WTC11 (cell line): ENCODE measurements at regions not wholly inside any gene's neighbourhood (a gene's known extent, or its start where the extent isn't known, plus 50 kb on each side); places are given as distances from the start of the nearest gene placed in this dataset.
A peak's percentile ranks its signal among the peaks of the same experiment; 100 is the strongest.

ENCODE experiments used
- ATAC-seq: fragments of 200-7000 bp; cut with Tn5 transposase; 2 replicates; pipeline ENCODE4 v1.10.0; 2021; ENCODE audit warnings: mild to moderate bottlenecking, moderate library complexity
- CTCF ChIA-PET: fragments of 300-600 bp; sonication (Branson Sonifier 250); formaldehyde crosslinking; loops from one replicate; lab custom pipeline; 2021; ENCODE audit warnings: antibody characterized with exemption; lab: Charles Lee
- POLR2A ChIA-PET: fragments of 350-600 bp; sonication (Branson Sonifier 250); formaldehyde crosslinking; loops from one replicate; lab custom pipeline; 2021; ENCODE audit warnings: antibody characterized with exemption; lab: Charles Lee
- DNase-seq: peaks from one replicate; pipeline ENCODE4 v3.0.0; 2021; ENCODE audit warnings: low spot score
- H3K27ac Mint-ChIP-seq: 2 replicates; pipeline ENCODE4 v1.8.0; 2021; ENCODE audit warnings: mixed read lengths
- H3K27me3 Mint-ChIP-seq: 2 replicates; pipeline ENCODE4 v1.8.0; 2021; ENCODE audit warnings: low read depth, mild to moderate bottlenecking, moderate library complexity, mixed read lengths
- H3K36me3 Mint-ChIP-seq: 2 replicates; pipeline ENCODE4 v1.8.0; 2021; ENCODE audit warnings: mixed read lengths
- H3K4me1 Mint-ChIP-seq: 2 replicates; pipeline ENCODE4 v1.8.0; 2022; ENCODE audit warnings: mixed read lengths
- H3K4me3 Mint-ChIP-seq: 2 replicates; pipeline ENCODE4 v1.8.0; 2021; ENCODE audit warnings: mild to moderate bottlenecking, moderate library complexity, mixed read lengths
- H3K9me3 Mint-ChIP-seq: 2 replicates; pipeline ENCODE4 v1.8.0; 2021; ENCODE audit warnings: mixed read lengths
- AR ChIP-seq: fragments of 250-450 bp; sonication (Bioruptor Pico); IDR thresholded peaks from 2 replicates; pipeline ENCODE4 v1.9.0; 2021; ENCODE audit warnings: mild to moderate bottlenecking
- ATF2 ChIP-seq: sonication (generic); formaldehyde crosslinking; IDR thresholded peaks from 2 replicates; pipeline ENCODE4 v1.8.1; 2022; ENCODE audit warnings: low read depth, missing genetic modification reagents, borderline replicate concordance
- ATF3 ChIP-seq: sonication (generic); formaldehyde crosslinking; conservative IDR thresholded peaks from 2 replicates; pipeline ENCODE4 v1.8.1; 2022; ENCODE audit warnings: mild to moderate bottlenecking, missing genetic modification reagents
- CBFB ChIP-seq: sonication (generic); formaldehyde crosslinking; IDR thresholded peaks from 2 replicates; pipeline ENCODE4 v1.8.1; 2022; ENCODE audit warnings: mild to moderate bottlenecking, low read depth, missing genetic modification reagents
- E2F1 ChIP-seq: sonication (generic); formaldehyde crosslinking; IDR thresholded peaks from 2 replicates; pipeline ENCODE4 v1.8.0; 2022; ENCODE audit warnings: mild to moderate bottlenecking, missing genetic modification reagents
- MYBL2 ChIP-seq: sonication (generic); formaldehyde crosslinking; IDR thresholded peaks from 2 replicates; pipeline ENCODE4 v1.8.1; 2023; ENCODE audit warnings: mild to moderate bottlenecking, moderate library complexity, missing genetic modification reagents
- NFE2L1 ChIP-seq: sonication (generic); formaldehyde crosslinking; IDR thresholded peaks from 2 replicates; pipeline ENCODE4 v1.8.1; 2023; ENCODE audit warnings: missing genetic modification reagents
- SMAD3 ChIP-seq: sonication (generic); formaldehyde crosslinking; IDR thresholded peaks from 2 replicates; pipeline ENCODE4 v1.8.0; 2022; ENCODE audit warnings: missing genetic modification reagents, mild to moderate bottlenecking, borderline replicate concordance
- ZBTB21 ChIP-seq: sonication (generic); formaldehyde crosslinking; IDR thresholded peaks from 2 replicates; pipeline ENCODE4 v1.8.1; 2023; ENCODE audit warnings: mild to moderate bottlenecking, missing genetic modification reagents, borderline replicate concordance
- ZNF263 ChIP-seq: sonication (generic); formaldehyde crosslinking; IDR thresholded peaks from 2 replicates; pipeline ENCODE4 v1.8.1; 2022; ENCODE audit warnings: low read depth, mild to moderate bottlenecking, moderate library complexity, missing genetic modification reagents
- ZNF317 ChIP-seq: sonication (generic); formaldehyde crosslinking; IDR thresholded peaks from 2 replicates; pipeline ENCODE4 v1.8.1; 2023; ENCODE audit warnings: low read depth, mild to moderate bottlenecking, moderate library complexity, missing genetic modification reagents, borderline replicate concordance
- ZNF532 ChIP-seq: fragments of 250-450 bp; sonication (Bioruptor Pico); IDR thresholded peaks from 2 replicates; pipeline ENCODE4 v1.9.0; 2021; ENCODE audit warnings: mild to moderate bottlenecking, borderline replicate concordance
- ZNF671 ChIP-seq: fragments of 250-450 bp; sonication (Bioruptor Pico); IDR thresholded peaks from 2 replicates; pipeline ENCODE4 v1.8.0; 2021; ENCODE audit warnings: mild to moderate bottlenecking
- TF ChIP-seq, protein P1 (sequence below): fragments of 250-450 bp; sonication (Bioruptor Pico); IDR thresholded peaks from 2 replicates; pipeline ENCODE4 v1.9.0; 2021; ENCODE audit warnings: moderate library complexity, mild to moderate bottlenecking, inconsistent platforms, borderline replicate concordance
- TF ChIP-seq, protein P2 (sequence below): fragments of 250-450 bp; sonication (Bioruptor Pico); IDR thresholded peaks from 2 replicates; pipeline ENCODE4 v2.1.2; 2022; ENCODE audit warnings: mild to moderate bottlenecking, moderate library complexity

- TF ChIP-seq ZNF532 (CRISPR knock-in tag) = no peak
- TF ChIP-seq ZNF263 (CRISPR knock-in tag) = no peak
These were observed 424.8 kb upstream of the ADGRL4 start (continued) for GRCh38 chr1:79431340-79431739.

DNA sequence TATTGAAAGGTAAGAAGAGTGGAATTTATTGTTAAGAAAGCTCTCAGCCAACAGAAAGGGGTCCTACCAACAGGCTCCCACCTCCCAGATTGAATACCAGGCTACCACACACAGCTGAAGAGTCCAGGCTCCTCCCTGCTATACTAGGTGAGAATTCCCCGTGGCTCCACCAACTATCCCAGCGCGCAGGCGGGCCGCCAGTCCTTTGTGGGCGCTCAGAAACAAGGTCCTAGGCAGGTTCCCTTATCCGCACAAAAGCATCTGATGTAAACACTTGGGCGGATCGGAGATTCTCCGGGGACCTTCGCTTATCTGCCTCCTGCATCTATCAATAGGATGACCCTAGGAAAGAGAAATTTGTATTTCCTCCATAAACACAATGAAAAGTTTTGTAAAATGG is 423.9 kb upstream of the ADGRL4 start:
- ATAC-seq = peak; percentile 84
- Mint-ChIP-seq H3K27ac (no peak overlapping the region), H3K4me1 (0 out of 2 replicates have a peak, but pooled peaks cover 3% of the 10 kb centered on the region), H3K9me3 (no peaks in the 10 kb centered on the region), H3K27me3 (no peaks in the 10 kb centered on the region), H3K4me3 (no peak overlapping the region), H3K36me3 (no peaks in the 10 kb centered on the region)
- ChIA-PET CTCF (no interaction called here), POLR2A (no interaction called here)
- DNase-seq = peak; percentile 13
- TF ChIP-seq ZNF671 (CRISPR knock-in tag) (no peak), MYBL2 (no peak), ATF2 (CRISPR knock-in tag) (no peak), SMAD3 (no peak), NFE2L1 (no peak), CBFB (CRISPR knock-in tag) (no peak), AR (CRISPR knock-in tag) (no peak)
- TF ChIP-seq, protein P1, sequence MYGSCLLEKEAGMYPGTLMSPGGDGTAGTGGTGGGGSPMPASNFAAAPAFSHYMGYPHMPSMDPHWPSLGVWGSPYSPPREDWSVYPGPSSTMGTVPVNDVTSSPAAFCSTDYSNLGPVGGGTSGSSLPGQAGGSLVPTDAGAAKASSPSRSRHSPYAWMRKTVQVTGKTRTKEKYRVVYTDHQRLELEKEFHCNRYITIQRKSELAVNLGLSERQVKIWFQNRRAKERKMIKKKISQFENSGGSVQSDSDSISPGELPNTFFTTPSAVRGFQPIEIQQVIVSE (CRISPR knock-in tag) = no peak
- TF ChIP-seq, protein P2, sequence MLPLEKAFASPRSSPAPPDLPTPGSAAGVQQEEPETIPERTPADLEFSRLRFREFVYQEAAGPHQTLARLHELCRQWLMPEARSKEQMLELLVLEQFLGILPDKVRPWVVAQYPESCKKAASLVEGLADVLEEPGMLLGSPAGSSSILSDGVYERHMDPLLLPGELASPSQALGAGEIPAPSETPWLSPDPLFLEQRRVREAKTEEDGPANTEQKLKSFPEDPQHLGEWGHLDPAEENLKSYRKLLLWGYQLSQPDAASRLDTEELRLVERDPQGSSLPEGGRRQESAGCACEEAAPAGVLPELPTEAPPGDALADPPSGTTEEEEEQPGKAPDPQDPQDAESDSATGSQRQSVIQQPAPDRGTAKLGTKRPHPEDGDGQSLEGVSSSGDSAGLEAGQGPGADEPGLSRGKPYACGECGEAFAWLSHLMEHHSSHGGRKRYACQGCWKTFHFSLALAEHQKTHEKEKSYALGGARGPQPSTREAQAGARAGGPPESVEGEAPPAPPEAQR (CRISPR knock-in tag) = no peak

DNA sequence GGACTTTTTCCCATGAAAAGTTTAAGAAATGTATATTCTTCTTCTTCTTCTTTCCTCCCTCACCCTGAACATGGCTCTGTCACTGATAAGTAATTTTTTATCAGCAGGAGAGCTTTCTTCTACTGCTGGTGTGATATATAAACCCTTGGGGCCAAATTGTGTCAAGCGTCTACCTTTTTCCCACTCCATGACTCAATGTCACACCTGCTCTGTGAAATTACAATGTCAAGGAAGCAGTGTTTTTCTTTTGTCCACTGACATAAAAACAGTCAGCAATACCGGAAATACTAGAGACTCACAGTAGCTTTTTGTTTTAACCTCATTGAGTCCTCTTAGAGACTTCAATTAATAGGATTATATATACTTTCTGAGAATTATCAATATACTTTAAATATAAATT is 416.2 kb upstream of the ADGRL4 start:
- Mint-ChIP-seq H3K9me3 (peaks cover 8% of the 10 kb centered on the region; the same call in 1 of the 2 replicates), H3K27me3 (no peaks in the 10 kb centered on the region), H3K36me3 (no peaks in the 10 kb centered on the region; the same call in 1 of the 2 replicates), H3K27ac (no peak overlapping the region), H3K4me3 (no peak overlapping the region), H3K4me1 (no peaks in the 10 kb centered on the region)
- ChIA-PET CTCF (no interaction called here), POLR2A (interaction anchor here (0.6 kb wide), 1 partner anchor 898 kb away, joined by 4 read pairs; no protein-coding TSS in a partner anchor)
- TF ChIP-seq ZNF317 (CRISPR knock-in tag) = no peak
- no peak for TF ChIP-seq ATF3 (CRISPR knock-in tag)
- no peak for TF ChIP-seq E2F1 (CRISPR knock-in tag)
- TF ChIP-seq ZBTB21 (CRISPR knock-in tag) = no peak
- no peak for DNase-seq
- no peak for ATAC-seq
